IMR-90 (cell line): ENCODE measurements at regions not wholly inside any gene's neighbourhood (a gene's known extent, or its start where the extent isn't known, plus 50 kb on each side); places are given as distances from the start of the nearest gene placed in this dataset.
"Not testable (repeated sequence)": the region's sequence is repeated elsewhere in the genome, so short reads cannot be mapped to it uniquely, and the experiment has no call there.

Experiments
- ATAC-seq: fragments of 200-7000 bp; cut with Tn5 transposase; 2 replicates; pipeline ENCODE4 v1.9.1; 2020; ENCODE audit warnings: low read depth, mild to moderate bottlenecking, moderate library complexity
- BruUV-seq: library from RNA; stranded (reverse); fragments of 400-500 nt; replicated peaks from 2 replicates; lab custom pipeline; 2021; lab: Mats Ljungman, UMichigan
- CTCF ChIA-PET: fragments of 300-600 bp; formaldehyde crosslinking; extraction: SDS; loops from one replicate; lab custom pipeline; 2021; ENCODE audit warnings: antibody characterized with exemption; lab: Yijun Ruan, JAX
- POLR2A ChIA-PET: fragments of 300-600 bp; sonication (Branson Sonifier 250); formaldehyde crosslinking; loops from one replicate; lab custom pipeline; 2022; ENCODE audit warnings: antibody characterized with exemption; ENCODE audit not compliant: unreplicated experiment; lab: Charles Lee
- DNase-seq: peaks from one replicate; pipeline ENCODE4 v3.0.0; 2013
- H2AFZ ChIP-seq: replicated peaks from 2 replicates; pipeline ENCODE3; 2013; ENCODE audit warnings: low read length, mild to moderate bottlenecking; ENCODE audit not compliant: poor library complexity
- H2AK5ac ChIP-seq: 2 replicates; pipeline ENCODE4 v1.6.1; 2013; ENCODE audit warnings: low read depth, low read length, inconsistent platforms
- H2AK9ac ChIP-seq: replicated peaks from 2 replicates; pipeline ENCODE3; 2013; ENCODE audit warnings: mild to moderate bottlenecking, low read depth, low read length, moderate library complexity; ENCODE audit not compliant: poor library complexity
- H2BK120ac ChIP-seq: 2 replicates; pipeline ENCODE4 v1.6.1; 2013; ENCODE audit warnings: low read depth, low read length, inconsistent platforms
- H2BK15ac ChIP-seq: 3 replicates; pipeline ENCODE4 v1.6.1; 2013; ENCODE audit warnings: low read depth, low read length, inconsistent platforms
- H2BK20ac ChIP-seq: 2 replicates; pipeline ENCODE4 v1.6.1; 2013; ENCODE audit warnings: low read depth, mild to moderate bottlenecking, inconsistent platforms, low read length, moderate library complexity
- H2BK5ac ChIP-seq: 2 replicates; pipeline ENCODE4 v1.6.1; 2013; ENCODE audit warnings: mild to moderate bottlenecking, low read depth, low read length, inconsistent platforms; ENCODE audit not compliant: poor library complexity, severe bottlenecking
- H3K14ac ChIP-seq: replicated peaks from 2 replicates; pipeline ENCODE4 v1.6.1; 2013; ENCODE audit warnings: low read depth, low read length, inconsistent platforms
- H3K18ac ChIP-seq: 2 replicates; pipeline ENCODE4 v1.6.1; 2013; ENCODE audit warnings: low read depth, low read length, control low read depth
- H3K23ac ChIP-seq: 2 replicates; pipeline ENCODE4 v1.6.1; 2013; ENCODE audit warnings: low read depth, low read length, inconsistent platforms
- H3K27ac ChIP-seq: 2 replicates; pipeline ENCODE4 v1.5.1; 2013; ENCODE audit warnings: mild to moderate bottlenecking, control low read depth, low read length; ENCODE audit not compliant: insufficient read depth
- H3K27me3 ChIP-seq: 2 replicates; pipeline ENCODE4 v1.6.1; 2013; ENCODE audit warnings: low read length; ENCODE audit not compliant: control insufficient read depth, insufficient read depth
- H3K36me3 ChIP-seq: 2 replicates; pipeline ENCODE4 v1.6.1; 2013; ENCODE audit warnings: low read length, mixed read lengths; ENCODE audit not compliant: control insufficient read depth, insufficient read depth
- H3K4ac ChIP-seq: 2 replicates; pipeline ENCODE4 v1.6.1; 2013; ENCODE audit warnings: low read depth, low read length, inconsistent platforms
- H3K4me1 ChIP-seq: 2 replicates; pipeline ENCODE4 v1.6.1; 2013; ENCODE audit warnings: low read length, mixed read lengths; ENCODE audit not compliant: control insufficient read depth, insufficient read depth
- H3K4me2 ChIP-seq: 2 replicates; pipeline ENCODE4 v1.6.1; 2013; ENCODE audit warnings: low read depth, mild to moderate bottlenecking, control low read depth, low read length, moderate library complexity
- H3K4me3 ChIP-seq: 2 replicates; pipeline ENCODE4 v1.5.1; 2013; ENCODE audit warnings: low read depth, mild to moderate bottlenecking, control low read depth, low read length, moderate library complexity; ENCODE audit not compliant: insufficient read depth
- H3K56ac ChIP-seq: 2 replicates; pipeline ENCODE4 v1.6.1; 2013; ENCODE audit warnings: low read length, inconsistent platforms; ENCODE audit not compliant: insufficient read depth; ENCODE audit errors: extremely low read depth
- H3K79me1 ChIP-seq, 2 experiments: 2 replicates each; pipeline ENCODE4 v1.6.1; 2013; ENCODE audit warnings: low read length in 2 of 2, inconsistent platforms in 1 of 2, low read depth in 1 of 2
- H3K9ac ChIP-seq: 2 replicates; pipeline ENCODE4 v1.6.1; 2013; ENCODE audit warnings: low read depth, low read length, control low read depth
- H3K9me1 ChIP-seq: 2 replicates; pipeline ENCODE4 v1.6.1; 2013; ENCODE audit warnings: low read length, inconsistent platforms; ENCODE audit not compliant: insufficient read depth
- H3K9me3 ChIP-seq: 2 replicates; pipeline ENCODE4 v1.6.1; 2013; ENCODE audit warnings: low read length; ENCODE audit not compliant: control insufficient read depth, insufficient read depth
- H4K20me1 ChIP-seq: 2 replicates; pipeline ENCODE4 v1.6.1; 2013; ENCODE audit warnings: low read length, inconsistent platforms; ENCODE audit not compliant: insufficient read depth
- H4K5ac ChIP-seq: 2 replicates; pipeline ENCODE4 v1.6.1; 2013; ENCODE audit warnings: mild to moderate bottlenecking, low read depth, low read length, control low read depth
- H4K8ac ChIP-seq, 2 experiments: 2 replicates each; pipeline ENCODE4 v1.6.1; 2013; ENCODE audit warnings: low read depth in 2 of 2, low read length in 2 of 2, control low read depth in 1 of 2, inconsistent platforms in 1 of 2
- H4K91ac ChIP-seq: 2 replicates; pipeline ENCODE4 v1.6.1; 2013; ENCODE audit warnings: low read depth, low read length, inconsistent platforms; ENCODE audit not compliant: insufficient read depth
- WGBS, 2 experiments: methylation state at CpG; one replicate each; pipeline versions ENCODE4 v1.1.5 to v1.1.7; 2013; ENCODE audit warnings: missing lambda C conversion rate in 2 of 2; ENCODE audit not compliant: insufficient read length in 1 of 2; ENCODE audit errors: extremely low coverage in 2 of 2; 5-methylcytosine and 5-hydroxymethylcytosine counted together
- dilution Hi-C: fragments of 300-500 bp; cut with HindIII; formaldehyde crosslinking; loops from one replicate; pipeline ENCODE4 v1.14.3; 2018; ENCODE audit warnings: low sequenced_read_pairs; ENCODE audit not compliant: unreplicated experiment
- in situ Hi-C: fragments of 300-500 bp; cut with MboI; formaldehyde crosslinking; loops from 3 replicates; pipeline ENCODE4 v1.14.3; 2019; ENCODE audit warnings: low sequenced_read_pairs, inconsistent platforms, mixed read lengths
- intact Hi-C: fragments of 100-400 bp; cut with micrococcal nuclease; formaldehyde crosslinking; loops from 2 replicates; pipeline ENCODE4 v1.10.0; 2022

DNA sequence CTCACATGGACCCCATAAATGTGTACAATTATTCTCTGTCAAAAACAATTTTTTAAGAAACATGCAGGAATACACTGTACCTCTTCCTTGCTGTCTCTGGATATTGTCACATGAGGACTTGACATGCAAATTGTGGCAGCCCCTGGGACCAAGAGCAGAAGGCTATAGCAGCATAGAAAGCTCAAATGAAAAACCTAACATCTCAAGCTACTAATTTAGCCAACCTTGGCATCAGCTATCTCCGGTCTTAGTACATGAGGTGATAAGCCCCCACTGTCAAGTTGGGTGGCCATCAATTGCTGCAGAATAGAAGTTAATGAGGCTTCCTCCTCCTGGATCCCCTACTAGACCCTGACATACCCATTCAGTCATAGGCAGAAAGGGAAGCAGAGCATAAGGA, 101.0 kb upstream of the CLEC6A start:
- ATAC-seq, H3K4ac ChIP-seq, H4K91ac ChIP-seq, H3K14ac ChIP-seq, H3K56ac ChIP-seq, H3K9me3 ChIP-seq, H3K4me3 ChIP-seq, H4K8ac ChIP-seq, H4K5ac ChIP-seq, H3K9ac ChIP-seq, H3K79me1 ChIP-seq, H3K27ac ChIP-seq, H3K18ac ChIP-seq, H3K4me1 ChIP-seq, H3K36me3 ChIP-seq, H4K20me1 ChIP-seq, BruUV-seq, POLR2A ChIA-PET, H2BK20ac ChIP-seq, H2BK15ac ChIP-seq, CTCF ChIA-PET, H2AFZ ChIP-seq, H3K23ac ChIP-seq, H2BK5ac ChIP-seq, dilution Hi-C loops, H2AK9ac ChIP-seq, intact Hi-C loops, H2AK5ac ChIP-seq, DNase-seq, H3K4me2 ChIP-seq, H3K9me1 ChIP-seq, H2BK120ac ChIP-seq, H3K27me3 ChIP-seq: not testable (repeated sequence)
- in situ Hi-C loops, result loop anchor here (25.0 kb wide), 1 partner anchor 242 kb away; the partner anchor contains the start of gene CLEC4A
- WGBS, 2 experiments, result no CpG with 5 or more reads among the region's 1 CpG

DNA sequence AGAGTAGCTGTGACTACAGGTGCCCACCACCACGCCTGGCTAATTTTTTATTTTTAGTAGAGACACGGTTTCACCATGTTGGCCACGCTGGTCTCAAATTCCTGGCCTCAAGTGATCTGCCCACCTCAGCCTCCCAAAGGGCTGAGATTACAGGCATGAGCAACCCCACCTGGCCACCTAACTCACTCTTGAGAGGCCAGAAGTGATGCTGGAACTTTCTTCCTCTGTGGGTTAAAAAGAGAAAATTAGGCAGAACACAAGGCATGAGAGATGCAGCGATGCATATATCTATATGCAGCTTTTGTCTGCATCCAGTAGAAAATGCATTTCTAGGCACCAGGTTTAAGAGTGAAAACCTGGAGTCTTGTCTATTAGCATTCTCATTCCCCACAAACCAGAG, 100.2 kb upstream of the CLEC6A start:
- DNase-seq, H3K79me1 ChIP-seq, H4K8ac ChIP-seq, CTCF ChIA-PET, H3K9ac ChIP-seq, H3K4ac ChIP-seq, H3K4me1 ChIP-seq, ATAC-seq, H3K14ac ChIP-seq, H2BK15ac ChIP-seq, H3K27ac ChIP-seq, BruUV-seq, POLR2A ChIA-PET, H3K18ac ChIP-seq, H3K9me1 ChIP-seq, H3K23ac ChIP-seq, H2BK20ac ChIP-seq, H2AK5ac ChIP-seq, H3K56ac ChIP-seq, H4K20me1 ChIP-seq, H2BK120ac ChIP-seq, H4K91ac ChIP-seq, H3K4me2 ChIP-seq, H2AFZ ChIP-seq, H3K9me3 ChIP-seq, intact Hi-C loops, H4K5ac ChIP-seq, H3K36me3 ChIP-seq, dilution Hi-C loops, H2AK9ac ChIP-seq, H3K27me3 ChIP-seq, H2BK5ac ChIP-seq, H3K4me3 ChIP-seq: not testable (repeated sequence)
- in situ Hi-C loops, result loop anchor here (25.0 kb wide), 1 partner anchor 243 kb away; the partner anchor contains the start of gene CLEC4A
- 40% methylated on average over 1 of the region's 4 CpGs; no CpG with 5 or more reads in 1 of the 2 experiments for WGBS, 2 experiments
